Mesodermal cell (in vitro differentiated cells): ENCODE measurements at regions not wholly inside any gene's neighbourhood (a gene's known extent, or its start where the extent isn't known, plus 50 kb on each side); places are given as distances from the start of the nearest gene placed in this dataset.

ENCODE experiments used
- H3K27ac ChIP-seq: 2 replicates; pipeline ENCODE4 v1.7.0; 2013; ENCODE audit warnings: mild to moderate bottlenecking, low read depth, low read length, moderate library complexity; ENCODE audit not compliant: severe bottlenecking
- H3K36me3 ChIP-seq: 2 replicates; pipeline ENCODE4 v1.7.1; 2013; ENCODE audit warnings: mild to moderate bottlenecking, low read length, moderate library complexity; ENCODE audit not compliant: control insufficient read depth, insufficient read depth
- H3K4me1 ChIP-seq: one replicate; pipeline ENCODE4 v1.7.1; 2013; ENCODE audit warnings: mild to moderate bottlenecking, low read length; ENCODE audit not compliant: insufficient read depth, control insufficient read depth, poor library complexity, severe bottlenecking
- H3K4me3 ChIP-seq: 2 replicates; pipeline ENCODE4 v1.7.0; 2013; ENCODE audit warnings: low read length, control low read depth, mild to moderate bottlenecking; ENCODE audit not compliant: insufficient read depth, poor library complexity, severe bottlenecking; ENCODE audit errors: extremely low read depth
- H3K9me3 ChIP-seq: 2 replicates; pipeline ENCODE4 v1.7.1; 2013; ENCODE audit warnings: mild to moderate bottlenecking, low read length, moderate library complexity; ENCODE audit not compliant: control insufficient read depth
- WGBS, 2 experiments: methylation state at CpG; one replicate each; pipeline ENCODE4 v1.1.5; 2013; ENCODE audit warnings: missing lambda C conversion rate in 2 of 2; ENCODE audit not compliant: insufficient coverage in 2 of 2; 5-methylcytosine and 5-hydroxymethylcytosine counted together

GRCh38 chr6:23246896-23247295, 677.5 kb downstream of the HDGFL1 start:
- Histone ChIP-seq H3K9me3 (no peaks in the 10 kb centered on the region), H3K4me3 (no peak overlapping the region), H3K27ac (no peak overlapping the region), H3K4me1 (no peaks in the 10 kb centered on the region), H3K36me3 (no peaks in the 10 kb centered on the region)
- 100% methylated on average over 1 of the region's 4 CpGs; no CpG with 5 or more reads in 1 of the 2 experiments for WGBS, 2 experiments

DNA sequence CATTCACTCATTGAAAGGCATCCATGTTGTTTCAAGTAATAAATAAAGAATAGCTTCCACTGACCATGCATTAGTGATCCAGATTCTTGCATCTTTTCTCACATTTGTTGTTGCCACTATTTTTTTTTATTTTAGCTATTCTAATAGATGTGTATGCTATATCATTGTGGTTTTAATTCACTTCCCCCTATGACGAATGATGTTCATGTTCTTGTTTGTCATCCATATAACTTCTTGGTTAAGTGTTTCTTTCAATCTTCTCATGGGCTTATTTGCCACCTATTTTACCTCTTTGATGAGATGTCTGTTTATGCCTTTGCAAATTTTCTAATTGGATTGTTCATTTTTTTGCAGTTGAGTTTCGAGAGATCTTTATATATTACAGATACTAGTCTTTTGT, 681.2 kb downstream of the HDGFL1 start:
- WGBS, 2 experiments: no CpG with 5 or more reads among the region's 2 CpGs
- no peaks in the 10 kb centered on the region for H3K36me3 ChIP-seq
- no peak overlapping the region for H3K27ac ChIP-seq
- H3K4me3 ChIP-seq: no peak overlapping the region
- H3K9me3 ChIP-seq: peaks cover 6% of the 10 kb centered on the region
- H3K4me1 ChIP-seq: no peaks in the 10 kb centered on the region

GRCh38 chr6:23262864-23263263, 693.5 kb downstream of the HDGFL1 start:
- Histone ChIP-seq H3K36me3 (no peaks in the 10 kb centered on the region), H3K4me1 (no peaks in the 10 kb centered on the region), H3K4me3 (no peak overlapping the region), H3K9me3 (no peaks in the 10 kb centered on the region), H3K27ac (no peak overlapping the region)
- 83 to 100% methylated on average over 1 of the region's 2 CpGs for WGBS, 2 experiments

- Histone ChIP-seq H3K36me3 (no peaks in the 10 kb centered on the region), H3K4me1 (no peaks in the 10 kb centered on the region), H3K27ac (no peak overlapping the region), H3K9me3 (no peaks in the 10 kb centered on the region), H3K4me3 (no peak overlapping the region)
- WGBS, 2 experiments: 86 to 96% methylated on average over 4 to 5 of the region's 7 CpGs
Observed at GRCh38 chr6:23265270-23265669, 695.9 kb downstream of the HDGFL1 start.

DNA sequence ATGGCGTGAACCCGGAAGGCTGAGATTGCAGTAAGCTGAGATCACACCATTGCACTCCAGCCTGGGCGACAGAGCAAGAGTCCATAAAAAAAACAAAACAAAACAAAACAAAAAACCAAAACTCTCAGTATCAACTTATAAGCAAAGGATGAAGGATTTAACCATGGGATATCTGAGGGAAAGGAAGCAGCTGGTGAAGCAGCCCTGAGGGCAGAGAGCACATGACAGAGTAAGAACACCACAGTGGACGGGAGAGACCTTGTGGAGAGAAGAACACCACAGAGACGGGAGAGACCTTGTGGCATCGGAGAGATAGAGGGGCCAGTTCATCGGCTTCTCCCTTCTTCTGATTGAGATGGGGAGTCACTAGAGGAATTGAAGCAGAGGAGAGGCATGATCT, 697.2 kb downstream of the HDGFL1 start:
- H3K36me3 ChIP-seq: no peaks in the 10 kb centered on the region
- WGBS, 2 experiments: 84 to 90% methylated on average over 5 of the region's 7 CpGs
- no peak overlapping the region for H3K4me3 ChIP-seq

DNA sequence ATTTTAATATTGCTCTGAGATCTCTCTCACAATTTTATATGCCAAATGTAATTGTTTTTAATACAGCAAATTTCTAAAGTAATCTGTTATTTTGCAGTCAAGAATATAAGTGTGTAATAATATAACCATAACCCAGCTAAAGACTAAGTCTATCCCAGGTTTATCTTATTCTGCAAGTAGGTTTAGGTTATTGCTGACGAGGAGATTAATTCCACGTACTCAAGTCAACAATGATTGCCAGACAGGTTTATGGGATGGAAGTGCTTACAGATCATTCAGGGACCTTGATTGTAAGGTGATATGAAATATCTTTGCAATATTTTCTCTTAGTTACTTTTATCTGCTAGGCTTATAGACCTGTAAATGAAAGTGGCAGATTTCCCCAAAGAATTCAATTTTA, 698.3 kb downstream of the HDGFL1 start:
- Histone ChIP-seq H3K27ac (no peak overlapping the region), H3K36me3 (no peaks in the 10 kb centered on the region), H3K4me3 (no peak overlapping the region), H3K4me1 (no peaks in the 10 kb centered on the region), H3K9me3 (no peaks in the 10 kb centered on the region)
- 92 to 100% methylated on average over 1 to 2 of the region's 2 CpGs for WGBS, 2 experiments

More for the DNA sequence above, 697.2 kb downstream of the HDGFL1 start:
- H3K4me1 ChIP-seq: no peaks in the 10 kb centered on the region
- H3K9me3 ChIP-seq: no peaks in the 10 kb centered on the region
- no peak overlapping the region for H3K27ac ChIP-seq

- Histone ChIP-seq H3K4me3 (no peak overlapping the region), H3K36me3 (no peaks in the 10 kb centered on the region), H3K4me1 (no peaks in the 10 kb centered on the region), H3K9me3 (no peaks in the 10 kb centered on the region), H3K27ac (no peak overlapping the region)
- WGBS, 2 experiments: 93 to 100% methylated on average over 2 to 3 of the region's 4 CpGs
Observed at GRCh38 chr6:23268348-23268747, 699.0 kb downstream of the HDGFL1 start.

DNA sequence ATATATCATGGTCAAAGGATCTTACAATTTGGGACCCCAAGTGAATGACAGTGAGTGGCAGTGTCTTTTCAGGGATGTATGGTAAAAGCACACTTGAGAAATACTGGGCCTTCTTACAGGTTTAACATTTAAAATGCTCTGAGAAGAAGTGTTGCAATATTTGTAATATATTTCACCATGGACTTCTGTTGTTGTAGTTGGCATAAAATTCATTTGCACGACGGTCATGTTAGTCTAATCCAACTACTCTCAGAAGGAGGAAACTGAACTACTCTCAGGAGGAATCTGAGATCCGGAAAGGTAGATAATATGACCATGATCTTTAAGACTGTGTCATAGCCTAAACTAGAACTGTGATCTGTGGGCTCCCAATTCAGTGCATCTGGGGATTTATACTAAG, 700.1 kb downstream of the HDGFL1 start:
- H3K36me3 ChIP-seq: no peaks in the 10 kb centered on the region
- no peak overlapping the region for H3K27ac ChIP-seq
- no peaks in the 10 kb centered on the region for H3K9me3 ChIP-seq
- no CpG with 5 or more reads among the region's 3 CpGs for WGBS, 2 experiments
- no peak overlapping the region for H3K4me3 ChIP-seq
- H3K4me1 ChIP-seq: no peaks in the 10 kb centered on the region

DNA sequence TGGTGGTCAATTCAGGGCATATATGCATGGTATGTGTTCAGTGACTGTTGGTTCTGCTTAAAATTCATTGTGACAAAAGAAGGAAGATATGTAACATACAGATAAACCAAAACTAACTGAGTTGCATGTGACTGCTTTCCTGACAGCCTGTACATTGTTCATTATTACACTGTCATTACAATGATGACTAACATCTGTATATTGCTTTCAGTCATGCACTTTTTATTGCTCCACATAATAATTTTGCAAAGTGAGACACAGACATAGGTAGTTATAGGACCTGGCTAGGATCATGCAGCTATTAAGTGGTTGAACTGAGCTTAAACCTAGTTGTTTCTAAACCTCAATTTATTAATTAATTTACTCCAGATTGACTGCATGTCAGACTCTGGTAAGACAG, 703.2 kb downstream of the HDGFL1 start:
- H3K4me1 ChIP-seq: no peaks in the 10 kb centered on the region
- H3K36me3 ChIP-seq: no peaks in the 10 kb centered on the region
- H3K27ac ChIP-seq: no peak overlapping the region
- H3K9me3 ChIP-seq: no peaks in the 10 kb centered on the region
- no peak overlapping the region for H3K4me3 ChIP-seq

- H3K36me3 ChIP-seq: no peaks in the 10 kb centered on the region
- WGBS, 2 experiments: 80 to 94% methylated on average over 1 to 2 of the region's 4 CpGs
- H3K27ac ChIP-seq: peak overlapping the region; percentile 16
Observed at GRCh38 chr6:23277521-23278179, 708.3 kb downstream of the HDGFL1 start.

DNA sequence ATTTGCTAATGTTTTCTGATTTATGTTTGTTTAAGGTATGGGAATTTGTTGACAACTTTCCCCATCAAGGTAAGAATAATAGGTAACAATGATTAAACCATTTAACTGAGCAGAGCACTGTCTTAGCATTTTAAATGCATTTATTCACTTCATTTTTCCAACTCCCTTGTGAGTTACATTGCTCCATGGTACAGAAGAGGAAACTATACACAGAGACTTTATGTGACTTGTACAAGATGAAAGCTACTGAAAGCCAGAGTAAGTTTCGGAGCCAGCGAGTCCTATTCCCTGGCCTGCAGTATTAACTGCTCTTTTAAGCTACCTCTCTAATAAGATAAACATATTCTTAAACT, 708.8 kb downstream of the HDGFL1 start:
- 92% methylated on average over 2 of the region's 2 CpGs; no CpG with 5 or more reads in 1 of the 2 experiments for WGBS, 2 experiments
- no peaks in the 10 kb centered on the region for H3K4me1 ChIP-seq

More at GRCh38 chr6:23277521-23278179, 708.3 kb downstream of the HDGFL1 start:
- no peaks in the 10 kb centered on the region for H3K9me3 ChIP-seq
- no peak overlapping the region for H3K4me3 ChIP-seq
- H3K4me1 ChIP-seq: no peaks in the 10 kb centered on the region

More for the DNA sequence above, 708.8 kb downstream of the HDGFL1 start:
- Histone ChIP-seq H3K27ac (peak overlapping the region; percentile 16), H3K9me3 (no peaks in the 10 kb centered on the region), H3K36me3 (no peaks in the 10 kb centered on the region), H3K4me3 (no peak overlapping the region)
